ENCODE measurements at regions not wholly inside any gene's neighbourhood (a gene's known extent, or its start where the extent isn't known, plus 50 kb on each side); places are given as distances from the start of the nearest gene placed in this dataset.

GRCh38 chr3:99506-99905, 97.1 kb upstream of the CHL1 start:
- TF ChIP-seq CTCF (IDR thresholded peaks at IDR 0.05) = no peak
- DNase-seq (ENCODE audit: low spot score) = no peak
- no peak overlapping the region for H3K27ac ChIP-seq
- no peak overlapping the region for H3K4me3 ChIP-seq

GRCh38 chr3:102484-102883, 94.1 kb upstream of the CHL1 start:
- DNase-seq (ENCODE audit: low spot score) = no peak
- H3K4me3 ChIP-seq = no peak overlapping the region
- no peak overlapping the region for H3K27ac ChIP-seq
- no peak for TF ChIP-seq CTCF (IDR thresholded peaks at IDR 0.05)

GRCh38 chr3:103991-104390, 92.6 kb upstream of the CHL1 start:
- no peak for DNase-seq (ENCODE audit: low spot score)
- no peak for TF ChIP-seq CTCF (IDR thresholded peaks at IDR 0.05)
- no peak overlapping the region for H3K4me3 ChIP-seq
- H3K27ac ChIP-seq = no peak overlapping the region

GRCh38 chr3:105585-105984, 91.0 kb upstream of the CHL1 start:
- TF ChIP-seq CTCF (IDR thresholded peaks at IDR 0.05) = no peak
- no peak overlapping the region for H3K27ac ChIP-seq
- no peak overlapping the region for H3K4me3 ChIP-seq
- no peak for DNase-seq (ENCODE audit: low spot score)

GRCh38 chr3:106619-107018, 89.9 kb upstream of the CHL1 start:
- Histone ChIP-seq H3K4me3 (no peak overlapping the region), H3K27ac (no peak overlapping the region)
- no peak for DNase-seq (ENCODE audit: low spot score)
- no peak for TF ChIP-seq CTCF (IDR thresholded peaks at IDR 0.05)

- Histone ChIP-seq H3K27ac (no peak overlapping the region), H3K4me3 (no peak overlapping the region)
- no peak for TF ChIP-seq CTCF (IDR thresholded peaks at IDR 0.05)
- DNase-seq (ENCODE audit: low spot score) = no peak
Measured at GRCh38 chr3:111143-112069, 85.2 kb upstream of the CHL1 start.

GRCh38 chr3:112773-113172, 83.8 kb upstream of the CHL1 start:
- Histone ChIP-seq H3K27ac (no peak overlapping the region), H3K4me3 (no peak overlapping the region)
- no peak for TF ChIP-seq CTCF (IDR thresholded peaks at IDR 0.05)
- no peak for DNase-seq (ENCODE audit: low spot score)
